H9 (cell line): ENCODE measurements at regions not wholly inside any gene's neighbourhood (a gene's known extent, or its start where the extent isn't known, plus 50 kb on each side); places are given as distances from the start of the nearest gene placed in this dataset.

ENCODE experiments used
- DNase-seq: peaks from one replicate; pipeline ENCODE4 v3.0.0-alpha.2; 2017
- H2AFZ ChIP-seq: one replicate; pipeline ENCODE4 v1.6.1; 2013; ENCODE audit warnings: mild to moderate bottlenecking, low read length, control low read depth, moderate library complexity
- H2AK5ac ChIP-seq: 2 replicates; pipeline ENCODE4 v1.6.1; 2013; ENCODE audit warnings: low read length, control low read depth, mixed read lengths; ENCODE audit not compliant: insufficient read length
- H2BK120ac ChIP-seq: one replicate; pipeline ENCODE4 v1.6.1; 2013; ENCODE audit warnings: low read depth, mild to moderate bottlenecking, low read length, control low read depth, inconsistent platforms; ENCODE audit not compliant: poor library complexity, severe bottlenecking
- H2BK12ac ChIP-seq: 2 replicates; pipeline ENCODE4 v1.6.1; 2013; ENCODE audit warnings: low read length, control low read depth, mixed read lengths, low read depth; ENCODE audit not compliant: insufficient read length
- H2BK15ac ChIP-seq: 2 replicates; pipeline ENCODE4 v1.6.1; 2013; ENCODE audit warnings: low read depth, low read length, control low read depth
- H2BK20ac ChIP-seq: one replicate; pipeline ENCODE4 v1.6.1; 2013; ENCODE audit warnings: low read depth, mild to moderate bottlenecking, low read length, control low read depth, inconsistent platforms; ENCODE audit not compliant: poor library complexity, severe bottlenecking
- H2BK5ac ChIP-seq: 2 replicates; pipeline ENCODE4 v1.6.1; 2013; ENCODE audit warnings: low read length, control low read depth, mixed read lengths; ENCODE audit not compliant: insufficient read length
- H3K14ac ChIP-seq: 2 replicates; pipeline ENCODE4 v1.6.1; 2013; ENCODE audit warnings: low read length, control low read depth; ENCODE audit not compliant: insufficient read depth
- H3K18ac ChIP-seq: 2 replicates; pipeline ENCODE4 v1.6.1; 2013; ENCODE audit warnings: low read depth, mild to moderate bottlenecking, mixed read lengths, low read length, control low read depth; ENCODE audit not compliant: insufficient read length
- H3K23ac ChIP-seq: 2 replicates; pipeline ENCODE4 v1.6.1; 2013; ENCODE audit warnings: low read length, control low read depth, mixed read lengths, low read depth; ENCODE audit not compliant: insufficient read length
- H3K23me2 ChIP-seq: 2 replicates; pipeline ENCODE4 v1.6.1; 2013; ENCODE audit warnings: low read depth, mild to moderate bottlenecking, mixed read lengths, low read length, control low read depth; ENCODE audit not compliant: insufficient read length, poor library complexity, severe bottlenecking
- H3K27ac ChIP-seq: 2 replicates; pipeline ENCODE4 v1.5.1; 2013; ENCODE audit warnings: low read length, control low read depth, mixed read lengths, low read depth; ENCODE audit not compliant: insufficient read length
- H3K27me3 ChIP-seq: 2 replicates; pipeline ENCODE4 v1.6.1; 2013; ENCODE audit warnings: low read length, control low read depth, inconsistent platforms; ENCODE audit not compliant: insufficient read depth
- H3K4ac ChIP-seq: 2 replicates; pipeline ENCODE4 v1.6.1; 2013; ENCODE audit warnings: low read depth, mild to moderate bottlenecking, control low read depth, inconsistent platforms, low read length, moderate library complexity
- H3K4me1 ChIP-seq: 2 replicates; pipeline ENCODE4 v1.6.1; 2013; ENCODE audit warnings: low read length, control low read depth, inconsistent platforms; ENCODE audit not compliant: insufficient read depth
- H3K4me2 ChIP-seq: 2 replicates; pipeline ENCODE4 v1.6.1; 2013; ENCODE audit warnings: low read length, control low read depth, mixed read lengths; ENCODE audit not compliant: insufficient read length, insufficient read depth
- H3K56ac ChIP-seq: 2 replicates; pipeline ENCODE4 v1.6.1; 2013; ENCODE audit warnings: low read depth, mild to moderate bottlenecking, mixed read lengths, low read length, control low read depth; ENCODE audit not compliant: insufficient read length
- H3K79me1 ChIP-seq: 2 replicates; pipeline ENCODE4 v1.6.1; 2013; ENCODE audit warnings: low read depth, mild to moderate bottlenecking, moderate library complexity, low read length, control low read depth, inconsistent platforms; ENCODE audit not compliant: insufficient read depth, poor library complexity, severe bottlenecking
- H3K79me2 ChIP-seq: 2 replicates; pipeline ENCODE4 v1.6.1; 2013; ENCODE audit warnings: low read length, control low read depth, inconsistent platforms; ENCODE audit not compliant: insufficient read depth
- H3K9ac ChIP-seq: 2 replicates; pipeline ENCODE4 v1.6.1; 2013; ENCODE audit warnings: low read length, control low read depth, mixed read lengths; ENCODE audit not compliant: insufficient read length; ENCODE audit errors: extremely low read depth
- H3K9me3 ChIP-seq: one replicate; pipeline ENCODE4 v1.6.1; 2013; ENCODE audit warnings: low read depth, low read length, inconsistent platforms; ENCODE audit not compliant: control insufficient read depth
- H3T11ph ChIP-seq: one replicate; pipeline ENCODE4 v1.6.1; 2013; ENCODE audit warnings: mild to moderate bottlenecking, low read length, control low read depth, inconsistent platforms
- H4K20me1 ChIP-seq: one replicate; pipeline ENCODE4 v1.6.1; 2013; ENCODE audit not compliant: control insufficient read depth, insufficient read length, insufficient read depth
- H4K5ac ChIP-seq: 2 replicates; pipeline ENCODE4 v1.6.1; 2013; ENCODE audit warnings: low read depth, mild to moderate bottlenecking, mixed read lengths, low read length, control low read depth; ENCODE audit not compliant: insufficient read length
- H4K8ac ChIP-seq: replicated peaks from 2 replicates; pipeline ENCODE4 v1.6.1; 2013; ENCODE audit warnings: low read length, control low read depth, mixed read lengths, low read depth; ENCODE audit not compliant: insufficient read length
- H4K91ac ChIP-seq: 2 replicates; pipeline ENCODE4 v1.6.1; 2013; ENCODE audit warnings: low read depth, mild to moderate bottlenecking, moderate library complexity, mixed read lengths, low read length, control low read depth; ENCODE audit not compliant: insufficient read length
- H3K27ac Mint-ChIP-seq, 3 experiments: 2 replicates in 2 of 3; 3 replicates in 1 of 3; pipeline ENCODE4 v1.8.0; 2020 to 2021; ENCODE audit warnings: mixed read lengths in 3 of 3, mild to moderate bottlenecking in 1 of 3, moderate library complexity in 1 of 3
- H3K27me3 Mint-ChIP-seq: 2 replicates; pipeline ENCODE4 v1.8.0; 2021; ENCODE audit warnings: low read depth, mild to moderate bottlenecking, moderate library complexity, mixed read lengths
- H3K36me3 Mint-ChIP-seq, 3 experiments: 2 replicates in 2 of 3; 3 replicates in 1 of 3; pipeline ENCODE4 v1.8.0; 2020 to 2021; ENCODE audit warnings: low read depth in 3 of 3, mixed read lengths in 3 of 3; ENCODE audit not compliant: insufficient read depth in 1 of 3
- H3K4me1 Mint-ChIP-seq, 2 experiments: 2 replicates each; pipeline ENCODE4 v1.8.0; 2020; ENCODE audit warnings: mixed read lengths in 2 of 2
- H3K4me3 Mint-ChIP-seq, 2 experiments: 2 replicates in 1 of 2; 3 replicates in 1 of 2; pipeline ENCODE4 v1.8.0; 2020 to 2021; ENCODE audit warnings: mild to moderate bottlenecking in 2 of 2, mixed read lengths in 2 of 2, moderate library complexity in 1 of 2
- H3K9me3 Mint-ChIP-seq, 2 experiments: 2 replicates in 1 of 2; 3 replicates in 1 of 2; pipeline ENCODE4 v1.8.0; 2020; ENCODE audit warnings: mild to moderate bottlenecking in 2 of 2, mixed read lengths in 2 of 2, moderate library complexity in 1 of 2
- WGBS: extraction: QIAGEN DNeasy Blood & Tissue Kit; methylation state at CpG from one replicate; pipeline ENCODE4 v1.1.7; 2013; ENCODE audit warnings: missing lambda C conversion rate, low lambda C conversion rate, mixed read lengths; ENCODE audit not compliant: insufficient read length; ENCODE audit errors: extremely low coverage; 5-methylcytosine and 5-hydroxymethylcytosine counted together
- TF ChIP-seq, protein P1 (sequence below): fragments of 200-600 bp; sonication (generic); conservative IDR thresholded peaks from 3 replicates; pipeline ENCODE4 v1.8.0; 2021; ENCODE audit warnings: antibody characterized with exemption, mild to moderate bottlenecking

DNA sequence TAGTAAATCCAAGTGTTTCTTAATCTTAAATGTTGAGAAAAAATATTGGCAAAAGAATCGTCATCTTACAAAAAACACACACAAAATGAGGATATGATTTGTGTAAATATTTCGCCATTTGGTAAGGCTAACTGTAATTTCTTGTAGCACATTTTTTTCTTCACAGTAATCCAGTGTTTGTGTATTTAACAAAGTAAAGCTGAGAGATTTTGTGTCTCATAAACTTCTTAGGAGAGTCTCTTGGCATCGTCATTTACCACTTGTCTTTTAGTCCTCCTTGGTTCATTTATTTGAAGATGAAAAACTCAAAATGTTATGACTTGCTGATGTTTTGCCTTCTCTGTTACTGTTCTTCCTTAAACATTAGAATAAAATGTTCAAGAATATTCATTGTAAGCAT is 326.7 kb upstream of the PITX2 start:
- Mint-ChIP-seq H3K27me3 (no peaks in the 10 kb centered on the region), H3K36me3 (no peaks in the 10 kb centered on the region), H3K4me3 (no peak overlapping the region), H3K4me1 (no peaks in the 10 kb centered on the region), H3K27ac (no peak overlapping the region), H3K9me3 (no peaks in the 10 kb centered on the region)
- H3K23me2 ChIP-seq: no peaks in the 10 kb centered on the region
- H4K20me1 ChIP-seq: no peaks in the 10 kb centered on the region
- H3K9ac ChIP-seq: no peak overlapping the region
- no peak overlapping the region for H3K18ac ChIP-seq
- H3K56ac ChIP-seq: no peak overlapping the region
- H2BK5ac ChIP-seq: no peak overlapping the region
- H4K91ac ChIP-seq: no peak overlapping the region
- H3K4me1 ChIP-seq: no peaks in the 10 kb centered on the region
- no peak overlapping the region for H3K23ac ChIP-seq
- no peak overlapping the region for H2BK120ac ChIP-seq
- H3K79me2 ChIP-seq: no peaks in the 10 kb centered on the region
- no peaks in the 10 kb centered on the region for H3K27me3 ChIP-seq
- H2AFZ ChIP-seq: no peak overlapping the region
- no peak overlapping the region for H3K4ac ChIP-seq
- no peak for DNase-seq
- no peak overlapping the region for H3K4me2 ChIP-seq
- no peak overlapping the region for H3T11ph ChIP-seq
- no peak overlapping the region for H2BK12ac ChIP-seq
- WGBS: no CpG with 5 or more reads among the region's 3 CpGs
- H3K27ac ChIP-seq: no peak overlapping the region
- H3K14ac ChIP-seq: no peak overlapping the region
- no peak overlapping the region for H4K8ac ChIP-seq
- H2BK20ac ChIP-seq: no peak overlapping the region
- H2AK5ac ChIP-seq: no peak overlapping the region
- H2BK15ac ChIP-seq: no peak overlapping the region
- no peaks in the 10 kb centered on the region for H3K79me1 ChIP-seq
- no peak overlapping the region for H4K5ac ChIP-seq
- TF ChIP-seq, protein P1, sequence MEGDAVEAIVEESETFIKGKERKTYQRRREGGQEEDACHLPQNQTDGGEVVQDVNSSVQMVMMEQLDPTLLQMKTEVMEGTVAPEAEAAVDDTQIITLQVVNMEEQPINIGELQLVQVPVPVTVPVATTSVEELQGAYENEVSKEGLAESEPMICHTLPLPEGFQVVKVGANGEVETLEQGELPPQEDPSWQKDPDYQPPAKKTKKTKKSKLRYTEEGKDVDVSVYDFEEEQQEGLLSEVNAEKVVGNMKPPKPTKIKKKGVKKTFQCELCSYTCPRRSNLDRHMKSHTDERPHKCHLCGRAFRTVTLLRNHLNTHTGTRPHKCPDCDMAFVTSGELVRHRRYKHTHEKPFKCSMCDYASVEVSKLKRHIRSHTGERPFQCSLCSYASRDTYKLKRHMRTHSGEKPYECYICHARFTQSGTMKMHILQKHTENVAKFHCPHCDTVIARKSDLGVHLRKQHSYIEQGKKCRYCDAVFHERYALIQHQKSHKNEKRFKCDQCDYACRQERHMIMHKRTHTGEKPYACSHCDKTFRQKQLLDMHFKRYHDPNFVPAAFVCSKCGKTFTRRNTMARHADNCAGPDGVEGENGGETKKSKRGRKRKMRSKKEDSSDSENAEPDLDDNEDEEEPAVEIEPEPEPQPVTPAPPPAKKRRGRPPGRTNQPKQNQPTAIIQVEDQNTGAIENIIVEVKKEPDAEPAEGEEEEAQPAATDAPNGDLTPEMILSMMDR: no peak
- no peaks in the 10 kb centered on the region for H3K9me3 ChIP-seq
